HG03066 (cell line): ENCODE measurements at regions not wholly inside any gene's neighbourhood (a gene's known extent, or its start where the extent isn't known, plus 50 kb on each side); places are given as distances from the start of the nearest gene placed in this dataset.
"Not testable (repeated sequence)": the region's sequence is repeated elsewhere in the genome, so short reads cannot be mapped to it uniquely, and the experiment has no call there.

Experiments
- ATAC-seq: cut with Tn5 transposase; IDR thresholded peaks from one replicate; pipeline ENCODE4 v1.9.1; 2021; ENCODE audit warnings: low read depth; ENCODE audit not compliant: unreplicated experiment

- no peak for ATAC-seq
Observed at GRCh38 chr3:34998902-34999301, 640.4 kb upstream of the ARPP21 start.

DNA sequence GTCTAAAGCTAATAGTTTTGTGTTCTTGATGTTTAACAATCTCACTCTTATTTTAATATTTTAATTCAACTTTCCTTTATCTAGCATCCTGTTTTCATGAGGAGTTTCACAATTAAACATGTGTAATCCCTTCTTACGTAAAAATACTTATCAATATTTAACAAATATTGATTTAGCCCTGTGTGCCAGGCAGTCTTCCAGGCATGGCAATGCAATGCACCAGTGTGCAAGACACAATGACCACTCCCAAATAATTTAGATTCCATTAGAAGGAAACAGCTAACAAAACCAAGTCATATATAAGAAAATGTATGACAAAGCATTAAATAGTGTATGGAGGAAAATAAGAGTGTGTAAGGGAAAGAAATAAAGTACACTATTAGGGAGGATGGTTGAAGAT lies 627.1 kb upstream of the ARPP21 start:
- ATAC-seq = no peak

- no peak for ATAC-seq
Observed at GRCh38 chr3:35028157-35028556, 611.2 kb upstream of the ARPP21 start.

GRCh38 chr3:35042210-35042991 lies 596.9 kb upstream of the ARPP21 start:
- no peak for ATAC-seq

DNA sequence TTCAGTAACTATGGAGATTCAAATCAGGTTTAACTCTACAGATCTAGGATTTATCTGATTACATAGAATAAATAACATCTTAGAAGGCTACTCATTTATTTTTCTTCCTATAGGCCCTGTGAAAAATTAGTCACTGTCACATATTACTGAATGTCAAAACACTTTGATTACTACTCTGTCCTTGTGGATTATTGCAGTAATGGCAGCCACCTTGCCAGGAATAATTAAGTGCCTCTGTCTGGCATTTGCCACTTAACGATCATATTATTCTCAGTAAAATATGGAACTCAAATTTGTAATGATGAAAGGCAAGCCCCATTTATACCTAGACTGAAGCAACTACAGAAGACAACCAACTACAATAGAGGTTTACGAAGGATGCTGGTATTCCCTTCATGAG lies 596.3 kb upstream of the ARPP21 start:
- no peak for ATAC-seq

DNA sequence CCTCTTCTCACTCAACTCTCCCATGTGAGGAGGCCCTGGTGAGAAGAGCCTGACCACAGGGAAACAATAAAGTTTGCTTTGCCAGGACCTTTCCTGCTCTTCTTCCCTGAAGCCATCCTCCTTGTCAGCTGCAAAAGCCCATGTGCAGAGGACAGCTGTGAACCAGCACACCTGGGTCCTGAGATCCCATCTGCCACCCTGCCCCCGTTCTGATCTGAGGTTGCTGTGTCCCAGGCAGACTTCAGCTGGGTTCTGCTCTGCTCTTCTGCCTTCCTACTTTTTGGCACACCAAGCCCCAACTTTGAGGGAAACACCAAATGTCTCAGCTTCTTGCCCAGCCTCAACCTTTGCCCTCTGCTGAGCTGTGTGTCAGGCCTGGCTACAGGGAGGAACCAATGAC lies 595.1 kb upstream of the ARPP21 start:
- ATAC-seq = no peak

- no peak for ATAC-seq
Observed at GRCh38 chr3:35045118-35045517, 594.2 kb upstream of the ARPP21 start.

- ATAC-seq = no peak
Observed at GRCh38 chr3:35064761-35065160, 574.6 kb upstream of the ARPP21 start.

DNA sequence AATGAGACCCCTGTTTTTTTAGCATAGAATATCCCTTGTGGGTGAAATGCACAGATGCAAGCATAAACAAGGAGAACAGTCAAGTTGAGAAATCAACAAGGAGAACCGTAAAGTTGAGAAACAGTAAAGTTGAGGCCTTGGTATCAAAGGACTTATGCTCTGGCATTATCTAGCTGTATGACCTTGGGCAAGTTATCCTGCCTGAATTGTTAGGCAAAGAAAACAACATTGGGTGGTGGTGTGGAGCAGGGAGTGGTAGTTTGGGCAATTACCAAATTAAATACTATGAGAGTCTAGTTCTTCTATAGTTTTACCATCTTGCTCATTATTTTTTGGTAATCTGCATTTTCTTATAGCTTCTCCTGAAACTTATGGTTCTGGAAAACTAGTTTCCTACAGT lies 573.4 kb upstream of the ARPP21 start:
- no peak for ATAC-seq

DNA sequence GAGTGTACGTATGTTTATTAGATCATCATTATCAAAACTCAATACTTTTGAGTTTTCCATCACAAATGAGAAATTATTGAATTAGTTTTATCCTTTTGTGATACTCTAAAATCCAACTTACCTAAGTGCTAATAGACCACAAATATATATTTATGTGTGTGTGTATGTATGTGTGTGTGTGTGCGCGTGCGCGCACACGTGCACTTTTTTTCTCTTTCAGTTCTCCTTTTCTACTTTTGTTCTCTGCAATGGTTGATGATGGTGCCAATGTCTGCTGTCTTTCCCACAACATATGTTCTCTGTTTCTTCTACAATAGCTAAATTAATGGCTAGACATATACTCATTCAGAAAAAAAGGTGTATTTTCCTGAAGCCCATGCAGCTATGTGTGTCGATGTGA lies 571.6 kb upstream of the ARPP21 start:
- no peak for ATAC-seq

GRCh38 chr3:35070088-35070487 lies 569.2 kb upstream of the ARPP21 start:
- no peak for ATAC-seq

DNA sequence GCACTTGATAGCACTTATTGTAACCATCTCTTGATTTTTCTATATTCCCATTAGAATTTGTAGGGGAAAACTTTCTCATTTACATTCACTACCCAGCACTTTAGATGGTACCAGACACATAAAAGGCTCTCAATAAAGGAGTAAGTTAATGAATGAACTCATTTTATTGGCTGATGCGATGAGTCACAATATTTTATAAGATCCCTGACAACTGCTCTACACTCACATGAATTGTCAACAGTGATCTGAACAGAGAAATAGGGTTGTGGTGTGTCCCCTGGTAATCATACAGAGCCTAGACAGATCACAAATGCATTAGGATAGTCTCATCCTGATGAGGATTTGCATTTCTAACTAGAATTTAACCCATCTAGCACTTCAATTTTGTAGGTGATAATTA lies 567.6 kb upstream of the ARPP21 start:
- no peak for ATAC-seq

- ATAC-seq = no peak
Observed at GRCh38 chr3:35078780-35079179, 560.5 kb upstream of the ARPP21 start.

DNA sequence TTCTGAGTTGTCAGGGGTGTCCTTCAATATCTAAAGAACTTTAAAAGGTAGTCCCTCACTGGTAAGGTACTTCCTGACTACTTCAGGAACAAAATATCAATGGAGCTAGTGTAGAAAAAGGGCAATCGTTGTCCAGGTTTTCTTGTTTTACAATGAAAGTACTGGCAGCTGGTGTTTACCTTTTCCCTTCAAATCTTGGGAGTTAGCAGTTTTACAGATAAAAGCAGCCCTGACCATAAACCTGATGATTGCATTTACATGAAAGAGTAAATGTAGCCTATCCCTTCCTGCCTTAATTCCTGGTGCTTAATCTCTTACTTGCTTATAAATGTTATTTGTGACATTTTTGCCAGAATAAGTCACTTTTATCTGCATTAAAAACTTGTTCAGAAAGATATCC lies 559.9 kb upstream of the ARPP21 start:
- ATAC-seq = no peak

DNA sequence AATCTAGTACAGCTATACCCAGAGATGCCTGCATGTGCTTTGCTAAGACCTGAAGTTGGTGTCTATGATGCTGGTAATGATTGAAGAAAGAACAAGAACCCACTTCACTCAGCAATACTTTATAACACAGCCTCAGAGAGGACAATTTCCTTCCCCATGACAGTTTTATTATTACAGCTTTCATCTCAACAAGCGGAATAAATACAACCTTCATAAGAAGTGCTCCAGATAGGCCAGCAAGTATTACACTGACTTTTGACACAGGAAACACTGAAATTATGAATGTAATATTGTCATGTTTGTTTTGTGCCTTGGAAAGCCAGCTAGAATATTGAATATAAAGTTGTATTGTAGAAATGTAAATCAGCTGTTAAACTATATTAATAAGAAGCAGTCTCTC lies 557.4 kb upstream of the ARPP21 start:
- ATAC-seq = no peak

DNA sequence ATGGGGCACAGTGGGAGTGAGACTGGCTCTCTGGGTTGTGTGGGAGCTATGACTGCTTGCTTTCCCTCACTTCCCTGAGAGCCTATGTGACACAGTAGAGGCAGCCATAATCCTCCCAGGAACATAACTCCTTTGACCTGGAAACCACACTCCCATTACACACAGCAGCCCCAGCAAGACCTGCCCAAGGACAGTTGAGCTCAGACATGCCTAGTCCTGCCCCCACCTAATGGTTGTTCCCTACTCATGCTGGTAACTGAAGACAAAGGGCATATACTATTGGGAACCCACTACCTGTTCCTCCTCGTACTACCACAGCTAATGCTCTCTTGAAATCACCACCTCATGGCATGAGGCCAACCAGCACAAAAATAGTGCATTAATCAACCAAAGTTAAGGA lies 550.4 kb upstream of the ARPP21 start:
- ATAC-seq = no peak

DNA sequence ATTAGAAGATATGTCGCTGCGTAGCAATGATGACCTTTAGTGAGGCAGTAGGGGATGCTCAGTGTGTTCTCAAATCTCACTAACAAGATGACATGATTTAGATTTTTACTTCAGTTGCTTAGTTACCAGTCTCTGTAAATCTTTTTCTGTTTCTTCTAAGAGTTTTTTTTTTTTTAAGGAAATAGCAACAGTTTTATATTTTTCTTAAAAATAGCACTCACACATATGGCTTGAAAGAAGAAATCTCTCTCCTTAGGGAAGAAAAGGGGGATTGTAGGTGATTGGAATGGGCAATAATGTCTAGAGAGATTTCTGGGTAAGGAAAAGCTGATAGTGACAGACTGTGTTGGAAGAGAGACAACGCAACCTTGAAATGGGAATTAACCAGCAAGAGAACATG lies 524.6 kb upstream of the ARPP21 start:
- ATAC-seq = no peak

GRCh38 chr3:35120026-35120425 lies 519.3 kb upstream of the ARPP21 start:
- ATAC-seq = no peak

GRCh38 chr3:35137612-35138011 lies 501.7 kb upstream of the ARPP21 start:
- no peak for ATAC-seq

GRCh38 chr3:35141406-35141805 lies 497.9 kb upstream of the ARPP21 start:
- ATAC-seq = no peak

GRCh38 chr3:35144011-35144410 lies 495.3 kb upstream of the ARPP21 start:
- ATAC-seq = no peak

GRCh38 chr3:35146256-35147035 lies 492.9 kb upstream of the ARPP21 start:
- not testable (repeated sequence) for ATAC-seq
